Adrenal gland (tissue), 5 donors: ENCODE measurements at regions not wholly inside any gene's neighbourhood (a gene's known extent, or its start where the extent isn't known, plus 50 kb on each side); places are given as distances from the start of the nearest gene placed in this dataset.

Source experiments
- POLR2A ChIP-seq, 2 donors: fragments of 450-650 bp; IDR thresholded peaks; one replicate each; pipeline ENCODE4 v1.6.1; 2017; ENCODE audit warnings: antibody characterized with exemption in 2 of 2, mild to moderate bottlenecking in 2 of 2, moderate library complexity in 1 of 2
- TF ChIP-seq, protein P1 (sequence below), 6 experiments: fragments of 450-650 bp in 4 of 6; fragments of 200-600 bp in 2 of 6; sonication (generic) in 1 of 6; IDR thresholded peaks; 1 replicate in 5 of 6; 2 replicates in 1 of 6; pipeline versions ENCODE4 v1.5.1 to v1.8.0; 2016 to 2021; ENCODE audit warnings: antibody characterized with exemption in 6 of 6, mild to moderate bottlenecking in 2 of 6, moderate library complexity in 1 of 6
- donor health status: DM: no; HTN: no; CAD: no.

DNA sequence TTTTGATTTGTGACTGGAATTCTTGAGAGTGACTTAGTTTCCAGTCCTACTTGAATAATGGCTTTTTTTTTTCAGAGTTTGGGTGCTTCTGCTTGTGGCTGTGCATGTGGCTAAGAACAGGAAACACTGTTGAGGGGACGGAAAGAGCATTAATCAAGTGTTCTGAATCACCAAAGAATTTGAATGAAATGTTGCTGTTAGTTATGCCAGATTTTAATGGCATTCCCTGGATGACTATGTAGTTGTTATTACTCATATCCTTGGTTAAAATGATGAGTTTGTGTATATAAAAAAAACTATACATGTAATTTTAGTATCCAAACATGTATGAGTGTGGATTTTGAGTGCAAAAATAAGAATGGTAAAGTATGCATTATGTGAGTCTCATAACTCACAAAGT, 347.9 kb downstream of the BCAT1 start:
- TF ChIP-seq, protein P1, sequence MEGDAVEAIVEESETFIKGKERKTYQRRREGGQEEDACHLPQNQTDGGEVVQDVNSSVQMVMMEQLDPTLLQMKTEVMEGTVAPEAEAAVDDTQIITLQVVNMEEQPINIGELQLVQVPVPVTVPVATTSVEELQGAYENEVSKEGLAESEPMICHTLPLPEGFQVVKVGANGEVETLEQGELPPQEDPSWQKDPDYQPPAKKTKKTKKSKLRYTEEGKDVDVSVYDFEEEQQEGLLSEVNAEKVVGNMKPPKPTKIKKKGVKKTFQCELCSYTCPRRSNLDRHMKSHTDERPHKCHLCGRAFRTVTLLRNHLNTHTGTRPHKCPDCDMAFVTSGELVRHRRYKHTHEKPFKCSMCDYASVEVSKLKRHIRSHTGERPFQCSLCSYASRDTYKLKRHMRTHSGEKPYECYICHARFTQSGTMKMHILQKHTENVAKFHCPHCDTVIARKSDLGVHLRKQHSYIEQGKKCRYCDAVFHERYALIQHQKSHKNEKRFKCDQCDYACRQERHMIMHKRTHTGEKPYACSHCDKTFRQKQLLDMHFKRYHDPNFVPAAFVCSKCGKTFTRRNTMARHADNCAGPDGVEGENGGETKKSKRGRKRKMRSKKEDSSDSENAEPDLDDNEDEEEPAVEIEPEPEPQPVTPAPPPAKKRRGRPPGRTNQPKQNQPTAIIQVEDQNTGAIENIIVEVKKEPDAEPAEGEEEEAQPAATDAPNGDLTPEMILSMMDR (IDR thresholded peaks at IDR 0.05), result no peak
- TF ChIP-seq POLR2A (IDR thresholded peaks at IDR 0.05), result no peak
